ENCODE measurements at regions not wholly inside any gene's neighbourhood (a gene's known extent, or its start where the extent isn't known, plus 50 kb on each side); places are given as distances from the start of the nearest gene placed in this dataset.

- no peak for TF ChIP-seq JUND (IDR thresholded peaks at IDR 0.05)
- no peak for TF ChIP-seq YY1 (IDR thresholded peaks at IDR 0.05; ENCODE audit: extremely low read depth, insufficient replicate concordance, low read depth, low read length)
- TF ChIP-seq CTCF (IDR thresholded peaks at IDR 0.05 in 2 of 3, conservative IDR thresholded peaks at IDR 0.05 in 1 of 3; ENCODE audit: borderline replicate concordance in 1 of 3, insufficient read depth in 1 of 3, low read depth in 2 of 3, low read length in 2 of 3), result no peak
These were observed 91.9 kb downstream of the DAD1 start for GRCh38 chr14:22497144-22497423.
